Activated CD8-positive, alpha-beta T cell treated with anti-CD3 and anti-CD28 coated beads for 36 hours (primary cell): ENCODE measurements at regions not wholly inside any gene's neighbourhood (a gene's known extent, or its start where the extent isn't known, plus 50 kb on each side); places are given as distances from the start of the nearest gene placed in this dataset.
A peak's percentile ranks its signal among the peaks of the same experiment; 100 is the strongest.

Source experiments
- ATAC-seq: fragments of 200-7000 bp; cut with Tn5 transposase; one replicate; pipeline ENCODE4 v1.10.0; 2021; ENCODE audit warnings: mild to moderate bottlenecking, moderate library complexity
- CTCF ChIA-PET: fragments of 350-600 bp; sonication (Branson Sonifier 250); formaldehyde crosslinking; loops from one replicate; lab custom pipeline; 2021; ENCODE audit warnings: antibody characterized with exemption; lab: Charles Lee
- POLR2A ChIA-PET: fragments of 350-600 bp; sonication (Branson Sonifier 250); formaldehyde crosslinking; loops from one replicate; lab custom pipeline; 2021; ENCODE audit warnings: antibody characterized with exemption; lab: Charles Lee
- DNase-seq: peaks from one replicate; pipeline ENCODE4 v3.0.0-alpha.2; 2020
- H3K27ac Mint-ChIP-seq: one replicate; pipeline ENCODE4 v1.8.0; 2021; ENCODE audit warnings: mild to moderate bottlenecking, mixed read lengths
- H3K27me3 Mint-ChIP-seq: one replicate; pipeline ENCODE4 v1.8.0; 2021; ENCODE audit warnings: mixed read lengths
- H3K36me3 Mint-ChIP-seq: one replicate; pipeline ENCODE4 v1.8.0; 2021; ENCODE audit warnings: low read depth, mixed read lengths
- H3K4me1 Mint-ChIP-seq: one replicate; pipeline ENCODE4 v1.8.0; 2021; ENCODE audit warnings: low read depth, mixed read lengths
- H3K4me3 Mint-ChIP-seq: one replicate; pipeline ENCODE4 v1.8.0; 2021; ENCODE audit warnings: mild to moderate bottlenecking, moderate library complexity, mixed read lengths
- H3K9me3 Mint-ChIP-seq: one replicate; pipeline ENCODE4 v1.8.0; 2021; ENCODE audit warnings: mixed read lengths
- intact Hi-C: fragments of 100-400 bp; cut with micrococcal nuclease; formaldehyde crosslinking; loops from one replicate; pipeline ENCODE4 v1.10.0; 2022
- TF ChIP-seq, protein P1 (sequence below): fragments of 200-600 bp; IDR thresholded peaks from one replicate; pipeline ENCODE4 v1.8.0; 2022; ENCODE audit warnings: antibody characterized with exemption, mild to moderate bottlenecking

DNA sequence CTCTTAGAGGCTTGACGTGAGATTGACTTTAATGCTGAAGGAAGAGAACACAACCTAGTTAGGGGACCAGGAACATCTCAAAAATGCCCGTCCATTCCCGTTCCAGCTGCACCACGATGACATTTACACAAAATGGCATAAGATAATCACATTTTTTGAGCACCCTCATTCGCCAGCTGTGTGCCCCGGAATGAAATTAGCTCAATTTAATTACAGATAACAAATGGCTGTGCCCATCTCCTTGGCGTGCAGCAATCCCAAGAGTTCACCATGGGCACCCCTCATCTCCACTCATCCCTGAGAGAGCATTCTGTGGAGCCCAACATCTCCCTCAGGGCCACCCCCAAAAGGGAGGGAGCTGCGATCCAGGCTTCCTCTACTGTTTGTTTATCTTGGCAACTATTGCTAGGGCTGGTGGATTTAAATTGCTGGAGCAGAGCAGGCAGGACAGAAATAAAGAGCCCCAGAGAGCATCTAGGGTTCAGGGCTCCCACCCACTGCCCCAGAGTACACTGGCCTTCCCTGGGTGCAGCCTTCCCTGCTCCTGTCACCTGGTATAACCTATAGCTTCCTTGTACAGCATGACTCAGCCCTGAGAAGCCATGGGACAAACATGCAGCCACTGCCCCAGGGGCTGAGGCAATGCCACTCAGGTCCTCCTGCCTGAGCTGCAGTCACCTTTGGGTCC, 263.5 kb downstream of the ZEB1 start:
- DNase-seq, result no peak
- POLR2A ChIA-PET, result no interaction called here
- CTCF ChIA-PET, result interaction anchor here (1.1 kb wide), 1 partner anchor 67 kb away, joined by 3 read pairs; no protein-coding TSS in a partner anchor
- ATAC-seq, result no peak
- intact Hi-C loops, result no loop called here
- peaks cover 12% of the 10 kb centered on the region for H3K27me3 Mint-ChIP-seq
- no peak overlapping the region for H3K27ac Mint-ChIP-seq
- peaks cover 22% of the 10 kb centered on the region for H3K4me1 Mint-ChIP-seq
- H3K36me3 Mint-ChIP-seq, result no peaks in the 10 kb centered on the region
- H3K4me3 Mint-ChIP-seq, result no peak overlapping the region
- H3K9me3 Mint-ChIP-seq, result no peaks in the 10 kb centered on the region
- TF ChIP-seq, protein P1, sequence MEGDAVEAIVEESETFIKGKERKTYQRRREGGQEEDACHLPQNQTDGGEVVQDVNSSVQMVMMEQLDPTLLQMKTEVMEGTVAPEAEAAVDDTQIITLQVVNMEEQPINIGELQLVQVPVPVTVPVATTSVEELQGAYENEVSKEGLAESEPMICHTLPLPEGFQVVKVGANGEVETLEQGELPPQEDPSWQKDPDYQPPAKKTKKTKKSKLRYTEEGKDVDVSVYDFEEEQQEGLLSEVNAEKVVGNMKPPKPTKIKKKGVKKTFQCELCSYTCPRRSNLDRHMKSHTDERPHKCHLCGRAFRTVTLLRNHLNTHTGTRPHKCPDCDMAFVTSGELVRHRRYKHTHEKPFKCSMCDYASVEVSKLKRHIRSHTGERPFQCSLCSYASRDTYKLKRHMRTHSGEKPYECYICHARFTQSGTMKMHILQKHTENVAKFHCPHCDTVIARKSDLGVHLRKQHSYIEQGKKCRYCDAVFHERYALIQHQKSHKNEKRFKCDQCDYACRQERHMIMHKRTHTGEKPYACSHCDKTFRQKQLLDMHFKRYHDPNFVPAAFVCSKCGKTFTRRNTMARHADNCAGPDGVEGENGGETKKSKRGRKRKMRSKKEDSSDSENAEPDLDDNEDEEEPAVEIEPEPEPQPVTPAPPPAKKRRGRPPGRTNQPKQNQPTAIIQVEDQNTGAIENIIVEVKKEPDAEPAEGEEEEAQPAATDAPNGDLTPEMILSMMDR, result no peak

DNA sequence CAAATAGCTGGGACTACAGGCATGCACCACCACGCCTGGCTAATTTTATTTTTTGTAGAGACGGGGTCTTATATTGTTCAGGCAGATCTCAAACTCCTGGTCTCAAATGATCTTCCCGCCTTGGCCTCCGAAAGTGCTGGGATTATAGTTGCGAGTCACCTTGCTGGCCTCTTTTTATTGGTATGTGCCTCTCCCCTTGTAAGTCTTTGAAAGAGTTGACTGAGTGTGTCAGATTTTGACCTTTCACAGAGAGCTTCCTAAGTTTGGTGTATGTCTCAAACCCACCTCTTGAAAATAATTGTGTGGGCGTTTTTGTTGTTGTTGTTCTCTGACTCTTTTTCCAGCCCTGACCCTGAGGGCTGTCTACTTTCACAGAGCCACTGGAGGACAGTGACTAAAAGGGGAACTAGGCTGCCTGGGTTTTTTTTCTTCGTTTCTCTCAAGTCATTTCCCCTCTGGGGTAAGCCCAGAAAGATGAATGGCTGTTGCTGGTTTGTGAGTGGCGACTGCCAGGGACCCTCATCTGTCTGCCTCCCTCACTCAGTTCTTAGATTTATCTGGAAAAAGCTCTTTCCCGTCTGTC, 262.8 kb downstream of the ZEB1 start:
- CTCF ChIA-PET, result interaction anchor here (1.1 kb wide), 1 partner anchor 66 kb away, joined by 3 read pairs; no protein-coding TSS in a partner anchor
- ATAC-seq, result peak; percentile 52
- H3K4me1 Mint-ChIP-seq, result peaks cover 19% of the 10 kb centered on the region
- no peaks in the 10 kb centered on the region for H3K36me3 Mint-ChIP-seq
- peaks cover 6% of the 10 kb centered on the region for H3K27me3 Mint-ChIP-seq
- no peak overlapping the region for H3K4me3 Mint-ChIP-seq
- peaks cover 3% of the 10 kb centered on the region for H3K9me3 Mint-ChIP-seq
- POLR2A ChIA-PET, result no interaction called here
- no peak for DNase-seq
- TF ChIP-seq, protein P1, result no peak
- peak overlapping the region; percentile 22 for H3K27ac Mint-ChIP-seq
- intact Hi-C loops, result no loop called here

DNA sequence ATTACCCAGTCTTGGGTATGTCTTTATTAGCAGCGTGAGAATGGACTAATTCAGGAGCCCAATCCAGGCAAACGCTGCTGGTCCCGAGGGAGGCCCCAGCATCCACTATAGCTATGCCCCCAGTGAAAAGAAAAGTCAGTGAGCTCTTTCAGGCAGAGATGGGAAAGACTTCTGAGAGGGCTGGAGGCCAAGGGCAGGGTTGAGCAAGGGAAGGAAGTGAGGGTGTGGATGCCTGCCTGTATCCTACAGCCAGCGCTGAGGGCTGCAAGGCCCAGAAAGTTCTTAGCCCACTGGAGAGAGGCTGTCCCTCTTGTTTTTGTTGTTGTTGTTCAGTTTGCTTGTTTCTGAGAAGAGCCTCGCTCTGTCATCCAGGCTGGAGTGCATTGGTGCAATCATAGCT, 261.6 kb downstream of the ZEB1 start:
- peaks cover 3% of the 10 kb centered on the region for H3K27me3 Mint-ChIP-seq
- H3K4me1 Mint-ChIP-seq, result peaks cover 18% of the 10 kb centered on the region
- TF ChIP-seq, protein P1, result no peak
- no peak overlapping the region for H3K27ac Mint-ChIP-seq
- ATAC-seq, result no peak
- POLR2A ChIA-PET, result no interaction called here
- DNase-seq, result no peak
- no peaks in the 10 kb centered on the region for H3K36me3 Mint-ChIP-seq
- intact Hi-C loops, result no loop called here
- H3K4me3 Mint-ChIP-seq, result no peak overlapping the region
- H3K9me3 Mint-ChIP-seq, result peaks cover 3% of the 10 kb centered on the region
- CTCF ChIA-PET, result interaction anchor here (2.0 kb wide), 1 partner anchor 12 kb away, joined by 4 read pairs; no protein-coding TSS in a partner anchor
